HG03064 (cell line): ENCODE measurements at regions not wholly inside any gene's neighbourhood (a gene's known extent, or its start where the extent isn't known, plus 50 kb on each side); places are given as distances from the start of the nearest gene placed in this dataset.
"Not testable (repeated sequence)": the region's sequence is repeated elsewhere in the genome, so short reads cannot be mapped to it uniquely, and the experiment has no call there.

Experiments
- ATAC-seq: cut with Tn5 transposase; IDR thresholded peaks from one replicate; pipeline ENCODE4 v1.9.1; 2021; ENCODE audit warnings: low read depth; ENCODE audit not compliant: unreplicated experiment

GRCh38 chr10:78681986-78682385 is 386.8 kb upstream of the ZMIZ1 start:
- ATAC-seq: not testable (repeated sequence)

- no peak for ATAC-seq
These were observed 383.8 kb upstream of the ZMIZ1 start for GRCh38 chr10:78684947-78685346.

DNA sequence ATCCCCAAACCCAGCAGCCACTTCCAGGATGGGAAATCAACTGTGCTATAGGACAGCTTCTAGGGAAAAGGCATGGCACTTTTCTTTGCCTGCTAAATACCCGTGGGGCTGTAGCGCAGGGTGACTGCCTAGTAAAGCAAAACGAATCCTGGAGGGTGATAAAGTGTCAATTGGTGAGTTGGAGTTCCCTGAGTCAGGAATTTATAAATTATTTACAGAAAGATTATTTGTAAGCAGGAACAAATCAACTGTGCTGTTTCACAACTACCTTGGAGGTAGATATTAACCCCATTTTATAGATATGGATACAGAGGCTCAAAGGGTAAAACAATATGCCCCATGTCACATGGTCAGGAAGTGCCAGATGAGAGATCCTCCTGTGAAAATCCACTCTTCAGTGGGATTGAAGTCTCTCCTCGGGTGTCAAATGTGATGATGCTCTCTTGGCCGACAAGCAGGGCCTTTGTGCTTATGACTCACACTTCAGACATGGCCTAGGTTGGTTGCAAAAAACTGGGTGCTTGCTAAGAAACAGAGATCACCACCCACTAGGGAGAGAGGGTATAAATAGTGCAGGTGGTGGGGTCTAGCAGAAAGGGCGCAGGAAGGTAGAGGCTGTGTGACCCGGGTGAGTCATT is 383.2 kb upstream of the ZMIZ1 start:
- ATAC-seq: no peak

GRCh38 chr10:78686444-78687060 is 382.2 kb upstream of the ZMIZ1 start:
- no peak for ATAC-seq

DNA sequence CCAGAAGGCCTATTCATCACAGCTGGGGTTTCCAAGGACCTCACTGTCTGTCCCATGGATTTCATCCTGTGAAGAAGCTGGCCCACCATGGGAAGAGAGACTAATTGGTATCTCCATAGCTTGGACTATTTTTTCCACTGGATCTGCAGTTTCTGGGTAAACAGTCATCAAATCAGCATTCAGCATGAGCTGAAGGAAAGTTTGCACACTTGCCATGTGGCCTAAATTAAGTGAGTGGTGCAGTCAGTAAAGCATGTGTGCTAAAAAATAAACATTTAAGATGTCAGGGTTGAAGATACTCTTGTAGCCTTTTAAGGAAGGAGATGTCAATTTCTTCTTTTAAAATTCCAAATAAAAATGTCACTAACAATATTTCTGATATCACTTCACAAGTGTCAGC is 381.1 kb upstream of the ZMIZ1 start:
- no peak for ATAC-seq

GRCh38 chr10:78688230-78688900 is 380.4 kb upstream of the ZMIZ1 start:
- ATAC-seq: no peak

- ATAC-seq: no peak
These were observed 379.7 kb upstream of the ZMIZ1 start for GRCh38 chr10:78688901-78689583.

DNA sequence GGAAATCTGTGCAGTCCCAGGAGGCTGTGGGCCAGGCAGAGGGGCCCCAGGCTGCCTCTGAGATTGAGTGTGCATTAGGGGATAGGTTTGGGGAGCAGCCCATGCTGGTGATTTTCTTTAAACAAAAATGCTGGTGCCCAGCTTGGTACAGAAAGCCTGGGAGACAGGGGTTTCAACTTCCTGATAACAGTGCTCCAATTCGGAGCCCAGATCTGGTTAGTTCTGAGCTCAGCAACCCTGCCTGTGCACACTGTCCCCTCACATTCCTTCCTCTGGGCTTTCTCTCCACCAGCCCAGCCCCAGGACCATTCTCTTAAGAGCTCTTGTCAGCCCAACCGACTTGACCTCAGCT is 379.2 kb upstream of the ZMIZ1 start:
- no peak for ATAC-seq

DNA sequence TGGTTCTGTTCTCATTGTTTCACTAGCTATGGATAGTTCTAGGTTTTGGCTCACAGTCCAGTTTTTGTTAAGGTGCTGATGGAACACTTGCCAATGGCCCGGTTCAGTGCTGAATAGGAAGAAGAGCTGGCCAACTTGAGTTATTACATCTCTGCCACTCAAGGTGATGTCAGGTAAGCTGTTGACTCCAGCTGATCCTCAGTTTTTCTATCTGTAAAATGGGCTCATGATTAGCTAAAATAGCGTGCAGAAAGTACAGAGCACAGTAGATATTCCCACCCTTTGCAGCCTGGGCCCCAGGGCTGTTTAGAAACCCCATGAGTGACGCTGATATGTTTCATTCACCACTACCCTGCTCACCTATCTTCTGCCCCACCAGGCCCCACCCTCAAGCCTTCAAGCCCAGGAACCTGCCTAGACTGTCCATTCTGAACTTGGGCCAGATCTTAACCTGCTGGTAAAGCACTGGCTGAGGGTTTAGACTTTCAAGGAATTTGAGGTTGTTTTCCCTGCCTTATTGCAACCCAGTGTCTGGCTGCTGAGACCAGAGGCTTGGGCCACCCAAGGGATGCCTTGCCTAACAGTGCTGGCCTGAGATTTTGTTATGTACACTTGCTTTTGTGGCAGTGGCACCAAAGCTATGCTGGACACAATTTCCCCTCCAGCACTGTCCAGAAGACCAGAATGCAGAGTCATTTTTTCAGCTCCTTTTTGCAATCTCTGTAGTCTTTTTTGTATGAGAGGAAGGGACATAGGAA is 378.2 kb upstream of the ZMIZ1 start:
- no peak for ATAC-seq

GRCh38 chr10:78691301-78692030 is 377.3 kb upstream of the ZMIZ1 start:
- ATAC-seq: no peak

GRCh38 chr10:78692071-78692470 is 376.7 kb upstream of the ZMIZ1 start:
- no peak for ATAC-seq

GRCh38 chr10:78695846-78696245 is 372.9 kb upstream of the ZMIZ1 start:
- no peak for ATAC-seq

GRCh38 chr10:78696791-78697395 is 371.9 kb upstream of the ZMIZ1 start:
- no peak for ATAC-seq

GRCh38 chr10:78699971-78700370 is 368.8 kb upstream of the ZMIZ1 start:
- ATAC-seq: no peak

DNA sequence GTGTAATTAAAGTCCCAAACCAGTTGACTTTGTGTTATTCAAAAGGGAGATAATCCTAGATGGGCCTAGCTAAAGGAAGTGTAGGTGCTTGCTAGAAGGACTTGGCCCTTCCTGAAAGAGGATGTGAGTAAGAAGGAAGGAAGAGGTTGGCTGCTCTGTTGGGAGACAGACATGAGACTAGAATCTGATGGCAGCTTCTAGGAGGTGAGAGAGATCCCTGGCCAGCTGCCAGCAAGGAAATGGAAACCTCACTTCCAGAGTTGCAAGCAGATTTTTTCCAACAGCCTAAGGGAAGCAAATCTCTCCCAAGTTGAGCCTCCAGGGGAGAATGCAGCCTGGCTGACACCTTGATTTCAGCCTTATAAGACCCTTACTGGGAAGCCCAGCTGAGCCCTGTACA is 368.4 kb upstream of the ZMIZ1 start:
- no peak for ATAC-seq

GRCh38 chr10:78700816-78701520 is 367.8 kb upstream of the ZMIZ1 start:
- ATAC-seq: no peak

DNA sequence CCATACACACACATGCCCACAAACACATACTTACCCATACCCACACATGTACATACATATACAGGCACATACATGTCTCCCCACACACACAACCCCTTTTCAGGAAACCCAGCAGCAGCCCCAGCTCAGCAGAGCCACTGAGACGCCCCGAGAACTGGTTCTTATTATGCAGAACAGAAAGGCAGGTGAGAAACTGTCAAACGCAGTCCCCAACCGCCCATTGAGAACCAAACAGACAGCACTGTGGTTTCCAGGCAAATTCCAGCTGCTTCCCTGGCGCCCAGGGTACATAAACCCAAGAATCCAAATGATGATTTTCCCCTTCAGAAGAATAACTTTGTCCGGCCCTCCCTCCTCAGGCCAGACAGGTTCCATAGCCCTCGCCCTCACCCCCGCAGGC is 366.6 kb upstream of the ZMIZ1 start:
- no peak for ATAC-seq

- no peak for ATAC-seq
These were observed 365.9 kb upstream of the ZMIZ1 start for GRCh38 chr10:78702876-78703275.

DNA sequence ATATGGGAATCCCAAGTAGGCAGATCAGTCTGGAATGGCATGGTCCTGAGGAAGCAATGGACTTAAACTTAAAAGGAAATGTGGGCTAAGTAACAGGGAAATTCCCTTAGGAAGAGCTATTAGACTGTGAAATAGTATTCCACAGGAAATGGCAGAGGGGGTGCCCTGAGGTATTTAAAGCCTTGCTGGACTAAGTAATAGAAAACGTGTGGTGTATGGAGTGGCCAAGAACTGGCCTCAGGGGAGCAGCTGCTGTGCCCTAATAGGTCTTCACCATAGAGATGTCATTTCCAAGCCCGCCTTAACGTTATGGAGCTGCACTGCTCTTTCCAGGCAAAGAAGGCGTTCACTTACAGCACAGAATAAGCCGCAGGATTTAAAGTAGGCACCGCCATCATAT is 365.2 kb upstream of the ZMIZ1 start:
- no peak for ATAC-seq
